Epithelial cell of esophagus (primary cell): ENCODE measurements at regions not wholly inside any gene's neighbourhood (a gene's known extent, or its start where the extent isn't known, plus 50 kb on each side); places are given as distances from the start of the nearest gene placed in this dataset.

Experiments
- DNase-seq: peaks from one replicate; pipeline ENCODE4 v3.0.0; 2010; ENCODE audit warnings: low read depth
- H3K4me3 ChIP-seq: 2 replicates; pipeline ENCODE4 v1.5.1; 2011; ENCODE audit warnings: mild to moderate bottlenecking, low read length, control low read depth
- CTCF ChIP-seq: IDR thresholded peaks from 2 replicates; pipeline ENCODE4 v1.5.1; 2011; ENCODE audit warnings: low read depth, mild to moderate bottlenecking, low read length, control low read depth, inconsistent platforms; ENCODE audit not compliant: insufficient read depth; ENCODE audit errors: missing control alignments

DNA sequence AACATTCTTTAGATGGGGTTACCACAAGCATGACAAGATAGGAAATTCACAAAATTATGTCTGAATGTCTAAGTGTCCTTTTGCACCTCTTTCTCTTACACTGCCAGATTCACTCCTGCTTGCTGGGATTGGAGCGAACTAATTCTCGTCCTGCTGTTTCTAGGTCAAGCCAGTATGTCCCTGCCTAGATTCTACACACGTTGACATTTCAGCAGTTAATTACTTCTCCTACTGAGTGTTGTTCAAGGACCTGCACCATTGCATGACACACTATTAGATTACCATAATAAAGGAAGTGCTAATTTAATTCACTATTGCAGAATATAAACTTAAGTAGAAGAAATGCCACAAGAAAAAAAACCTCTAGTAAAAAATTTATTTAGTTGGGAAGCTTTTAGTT lies 1911.7 kb downstream of the PCDH7 start:
- no peak for DNase-seq
- no peak overlapping the region for H3K4me3 ChIP-seq
- TF ChIP-seq CTCF: no peak

- DNase-seq: no peak
- H3K4me3 ChIP-seq: no peak overlapping the region
- no peak for TF ChIP-seq CTCF
These were observed 1913.3 kb downstream of the PCDH7 start for GRCh38 chr4:32633421-32633820.

DNA sequence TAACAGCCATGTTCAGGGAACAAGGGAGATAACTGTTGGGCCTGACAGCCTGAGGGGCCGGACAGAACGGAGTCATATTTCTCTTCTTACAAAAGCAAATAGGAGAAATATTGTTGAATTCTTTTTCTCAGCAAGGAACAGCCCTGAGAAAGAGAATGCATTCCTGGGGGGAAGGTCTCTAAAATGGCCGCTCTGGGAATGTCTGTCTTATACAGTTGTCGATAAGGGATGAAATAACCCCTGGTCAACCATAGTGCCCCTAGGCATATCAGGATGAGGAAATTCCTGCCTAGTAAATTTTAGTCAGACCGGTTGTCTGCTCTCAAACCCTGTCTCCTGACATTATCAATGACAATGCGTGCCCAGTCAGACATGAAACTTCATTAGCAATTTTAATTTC lies 1925.5 kb downstream of the PCDH7 start:
- DNase-seq: no peak
- no peak overlapping the region for H3K4me3 ChIP-seq
- TF ChIP-seq CTCF: no peak

DNA sequence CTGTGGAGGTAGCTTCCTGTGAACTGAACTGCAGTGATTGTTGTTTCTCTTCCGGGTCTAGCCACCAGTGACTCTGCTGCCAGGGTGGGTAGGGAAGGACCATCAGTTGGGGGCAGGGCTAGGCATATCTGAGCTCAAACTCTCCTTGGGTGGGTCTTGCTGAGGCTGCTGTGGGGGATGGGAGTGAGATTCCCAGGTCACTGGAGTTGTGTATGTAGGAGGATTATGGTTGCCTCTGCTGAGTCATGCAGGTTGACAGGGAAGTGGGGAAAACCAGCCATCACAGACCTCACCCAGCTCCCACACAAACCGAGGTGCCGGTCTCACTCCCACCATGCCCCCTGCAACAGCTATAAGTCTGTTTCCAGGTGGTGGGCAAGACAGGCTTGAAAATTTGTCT lies 1937.8 kb downstream of the PCDH7 start:
- no peak for DNase-seq
- no peak for TF ChIP-seq CTCF
- H3K4me3 ChIP-seq: no peak overlapping the region

- no peak for TF ChIP-seq CTCF
- no peak for DNase-seq
- no peak overlapping the region for H3K4me3 ChIP-seq
These were observed 1941.1 kb downstream of the PCDH7 start for GRCh38 chr4:32661229-32661628.

GRCh38 chr4:32662803-32663202 lies 1942.6 kb downstream of the PCDH7 start:
- TF ChIP-seq CTCF: no peak
- no peak for DNase-seq
- H3K4me3 ChIP-seq: no peak overlapping the region

DNA sequence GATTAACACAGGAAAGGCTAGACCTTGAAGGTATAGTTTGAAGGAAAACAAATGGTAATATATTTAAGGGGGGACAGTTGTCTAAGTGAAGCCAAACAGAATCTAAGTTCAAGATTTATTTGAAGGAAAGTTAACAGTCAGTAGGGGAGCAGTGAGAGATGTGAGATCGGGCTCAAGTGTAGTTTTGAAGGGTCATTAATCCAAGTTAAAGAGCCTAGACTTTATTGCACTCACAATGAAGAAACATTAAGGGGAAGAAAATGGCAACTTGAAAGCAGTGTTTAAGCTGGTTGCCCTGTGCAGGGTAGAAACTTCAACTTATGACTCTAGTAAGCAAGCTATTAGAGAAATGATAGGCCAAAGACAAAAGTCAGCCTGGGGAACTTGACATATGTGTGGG lies 1952.2 kb downstream of the PCDH7 start:
- H3K4me3 ChIP-seq: no peak overlapping the region
- DNase-seq: no peak
- TF ChIP-seq CTCF: no peak
